GM19397 (cell line): ENCODE measurements at regions not wholly inside any gene's neighbourhood (a gene's known extent, or its start where the extent isn't known, plus 50 kb on each side); places are given as distances from the start of the nearest gene placed in this dataset.
"Not testable (repeated sequence)": the region's sequence is repeated elsewhere in the genome, so short reads cannot be mapped to it uniquely, and the experiment has no call there.

Experiments used
- ATAC-seq: cut with Tn5 transposase; IDR thresholded peaks from one replicate; pipeline ENCODE4 v1.9.1; 2021; ENCODE audit warnings: mild to moderate bottlenecking, moderate library complexity; ENCODE audit not compliant: unreplicated experiment

DNA sequence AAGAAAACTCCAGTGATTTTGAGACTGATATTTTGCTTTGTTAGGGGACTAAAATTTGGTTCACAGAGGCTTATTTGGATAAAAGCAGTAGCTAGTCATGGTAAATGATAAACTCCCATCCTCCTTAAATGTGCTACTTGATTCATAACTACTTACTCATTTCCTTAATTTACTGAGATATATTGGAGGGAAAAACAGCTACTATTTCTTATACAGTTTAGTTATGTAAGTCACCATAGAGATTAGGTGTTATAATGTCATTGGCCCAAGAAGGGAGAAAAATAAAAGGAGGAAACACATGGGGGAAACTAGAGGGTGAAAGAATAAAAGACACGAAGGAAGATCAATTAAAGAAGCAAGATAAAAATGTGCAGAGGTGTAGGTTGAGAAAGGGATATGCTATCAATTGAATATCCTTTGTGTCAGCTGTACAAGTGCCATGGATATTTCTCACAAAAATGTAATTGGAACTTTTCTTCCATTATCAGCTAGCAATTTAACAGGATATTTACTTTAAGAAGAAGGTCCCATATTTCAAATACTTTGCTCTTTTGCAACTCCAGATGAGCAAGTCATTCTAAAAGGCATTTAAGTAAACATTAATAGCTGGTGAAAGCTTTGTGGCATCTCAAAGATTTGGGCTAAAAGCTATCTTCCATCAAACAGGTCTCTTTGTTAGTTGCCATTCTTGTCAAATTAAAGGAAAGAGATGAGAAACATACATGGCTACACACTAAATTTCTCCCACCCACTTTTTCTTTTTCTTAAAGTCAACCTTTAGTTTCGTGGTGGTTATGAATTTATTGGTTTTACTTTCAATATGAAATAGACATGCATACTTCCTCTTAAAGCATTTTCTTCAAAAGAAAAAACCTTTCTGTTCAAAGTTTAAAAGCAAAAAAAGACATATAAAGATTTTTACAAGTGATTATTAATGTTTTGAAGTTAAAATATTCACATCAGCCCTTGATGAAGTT is 439.5 kb downstream of the CCER1 start:
- peak; percentile 90 for ATAC-seq

DNA sequence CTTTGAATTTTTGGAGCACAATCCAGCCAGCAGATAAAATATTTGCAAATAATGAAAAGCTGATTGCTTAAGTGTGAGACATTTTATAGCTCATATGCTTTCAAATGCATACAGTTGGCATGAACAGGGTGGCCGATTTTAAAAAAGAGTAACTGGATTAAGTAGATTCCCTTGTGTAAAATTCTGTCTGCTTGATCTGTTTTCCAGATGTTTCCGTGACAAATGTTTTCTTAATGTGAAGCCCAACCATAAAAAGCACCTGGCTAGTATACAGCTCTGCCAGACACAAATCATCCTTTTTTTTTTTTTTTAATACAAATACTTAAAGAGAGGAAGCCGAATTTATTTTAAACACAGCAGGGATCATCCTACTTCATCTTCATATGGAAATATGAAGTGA is 440.7 kb downstream of the CCER1 start:
- no peak for ATAC-seq

DNA sequence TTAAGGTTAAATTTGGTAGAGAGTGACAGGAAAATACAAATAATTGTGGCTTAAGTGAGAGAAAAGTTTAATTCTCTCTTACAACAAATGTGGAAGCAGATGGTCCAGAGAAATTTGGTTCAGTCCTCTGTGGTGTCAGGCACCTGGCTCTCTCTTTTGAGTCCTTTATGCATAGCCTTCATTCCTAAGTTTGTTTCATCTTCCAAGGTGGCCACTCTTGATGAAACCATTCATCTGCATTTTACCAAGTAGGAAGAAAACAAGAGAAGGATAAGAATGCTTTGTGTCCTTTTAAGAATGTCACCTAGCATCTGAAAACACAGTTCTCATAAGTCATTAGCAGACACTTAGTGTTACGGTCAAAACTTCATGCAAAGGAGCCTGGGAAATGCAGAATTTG is 442.5 kb downstream of the CCER1 start:
- ATAC-seq: no peak

DNA sequence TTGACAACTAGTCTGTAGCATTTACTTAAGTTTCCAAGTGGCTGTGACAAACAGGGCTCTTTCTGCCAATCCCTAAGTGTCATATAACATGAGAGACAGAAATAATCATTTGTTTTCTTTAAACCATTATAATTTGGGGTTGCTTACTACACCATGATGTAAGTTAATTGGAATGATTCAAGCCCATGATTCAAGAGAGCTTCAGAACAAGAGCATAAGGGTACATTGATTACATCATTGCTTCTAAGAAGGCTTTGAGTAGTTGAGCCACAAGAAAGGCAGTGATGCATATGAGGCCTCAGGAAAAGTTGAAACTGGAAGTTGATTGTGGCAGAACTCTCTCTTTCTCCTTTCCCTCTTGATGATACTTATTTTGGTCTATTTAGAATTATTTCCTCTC is 444.0 kb downstream of the CCER1 start:
- ATAC-seq: no peak

DNA sequence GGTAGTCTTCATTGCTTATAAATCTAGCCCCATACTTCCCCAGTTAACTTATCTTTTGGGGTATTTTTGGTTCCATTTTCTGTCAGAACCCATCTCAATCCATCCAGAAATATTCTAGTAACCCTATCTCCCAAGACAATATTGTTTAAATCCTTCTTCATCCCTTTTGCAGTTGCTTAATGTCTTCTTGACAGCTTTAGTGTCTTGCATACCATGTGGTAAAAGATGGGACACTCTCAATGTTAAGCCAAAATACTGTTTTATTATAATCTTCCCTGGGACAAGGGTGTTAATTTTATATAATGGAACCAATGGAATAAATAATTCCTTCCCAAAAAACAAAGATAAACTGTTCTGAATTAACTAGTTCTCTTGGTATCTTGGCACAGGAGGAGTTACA is 450.2 kb downstream of the CCER1 start:
- no peak for ATAC-seq

DNA sequence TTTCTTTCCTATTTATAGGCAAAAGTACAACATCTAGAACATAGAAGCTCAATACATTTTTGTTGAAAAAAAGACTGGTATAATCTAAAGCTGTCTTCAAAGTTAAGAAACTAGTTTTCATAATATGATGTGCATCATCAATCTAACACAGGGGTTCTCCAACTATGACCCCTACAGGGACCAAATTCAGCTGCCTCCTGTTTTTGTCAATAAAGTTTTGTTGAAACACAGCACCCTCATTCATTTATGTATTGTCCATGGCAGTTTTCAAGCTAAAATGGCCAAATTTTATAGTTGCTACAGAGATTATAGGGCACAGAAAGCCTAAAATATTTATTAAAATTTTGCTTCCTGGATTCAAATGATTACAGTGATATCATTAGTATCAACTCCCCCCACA is 452.9 kb downstream of the CCER1 start:
- ATAC-seq: no peak

DNA sequence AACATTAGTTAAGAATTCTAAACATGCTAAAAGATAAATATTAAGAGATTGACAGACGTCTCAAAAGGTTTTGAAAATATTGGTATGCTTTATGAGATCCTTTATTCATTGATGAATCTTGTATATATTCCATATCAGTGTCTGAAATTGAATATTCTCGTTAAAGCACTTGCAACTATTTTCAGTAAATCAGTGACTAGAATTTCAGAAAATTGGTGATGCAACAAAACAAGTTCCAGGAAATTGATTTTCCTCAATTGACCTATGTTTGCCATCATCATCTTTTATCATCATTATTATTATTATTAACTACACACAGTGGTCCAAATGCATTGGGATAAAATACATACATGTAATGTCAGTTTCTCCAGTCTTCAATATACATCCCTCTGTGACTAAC is 453.6 kb downstream of the CCER1 start:
- ATAC-seq: no peak

DNA sequence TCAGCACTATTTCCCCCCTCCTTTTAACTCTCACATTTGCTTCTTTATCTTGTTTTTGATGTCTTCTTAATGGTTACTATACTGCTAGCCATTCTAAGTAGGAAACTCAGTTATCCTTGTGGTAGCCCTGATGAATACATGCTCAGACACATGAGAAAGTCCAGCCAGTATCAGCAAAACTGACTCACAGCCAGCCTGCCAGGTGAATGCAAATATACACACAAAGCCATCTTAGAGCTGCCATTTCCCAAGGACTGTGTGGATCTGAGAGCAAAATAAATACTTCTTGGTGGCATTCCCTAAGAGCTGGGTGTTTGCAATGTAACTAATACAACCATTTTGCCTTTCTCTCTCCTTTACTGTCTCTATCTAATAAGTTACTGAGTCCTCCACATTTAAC is 455.2 kb downstream of the CCER1 start:
- ATAC-seq: no peak

DNA sequence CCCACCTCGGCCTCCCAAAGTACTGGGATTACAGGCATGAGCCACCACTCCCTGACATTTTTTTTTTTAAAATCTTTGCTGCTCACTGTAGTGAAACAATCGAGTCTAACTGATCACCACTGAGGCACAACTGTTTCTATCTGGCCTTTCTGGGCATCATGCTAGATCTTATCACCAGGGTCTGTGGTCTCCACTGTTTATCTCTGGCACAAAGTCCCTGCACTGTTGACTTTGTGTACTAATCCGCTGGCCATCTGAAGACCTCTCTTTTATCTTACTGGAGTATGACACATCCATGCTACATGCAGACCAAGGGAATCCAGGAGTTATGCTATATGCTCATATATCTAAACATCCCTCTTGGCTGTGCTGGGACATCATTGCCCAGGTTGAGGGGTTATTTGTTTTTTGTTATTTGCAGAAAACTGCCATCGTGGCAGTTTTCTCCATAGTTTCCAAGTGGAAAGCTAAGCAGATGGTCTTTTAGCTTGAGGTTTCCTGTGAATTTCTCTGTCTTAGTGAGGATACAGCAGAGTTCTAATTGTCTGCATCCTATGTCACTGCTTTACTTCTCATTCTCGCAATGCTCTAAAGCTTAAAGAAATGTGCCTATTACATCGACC is 456.9 kb downstream of the CCER1 start:
- ATAC-seq: no peak

DNA sequence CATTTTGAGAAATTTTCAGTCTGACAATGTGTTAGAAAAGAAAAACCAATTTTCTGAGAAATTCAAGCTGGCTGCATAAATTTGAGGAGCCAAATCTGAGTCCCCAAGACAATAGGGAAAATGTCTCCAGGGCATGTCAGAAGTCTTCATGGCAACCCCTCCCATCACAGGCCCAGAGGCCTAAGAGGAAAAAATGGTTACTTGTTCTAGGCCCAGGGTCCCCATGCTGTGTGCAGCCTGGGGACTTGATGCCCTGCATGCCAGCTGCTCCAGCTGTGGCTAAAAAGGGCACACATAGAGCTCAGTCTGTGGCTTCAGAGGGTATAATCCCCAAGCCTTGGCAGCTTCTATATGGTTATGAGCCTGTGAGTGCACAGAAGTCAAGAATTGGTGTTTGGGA is 464.6 kb downstream of the CCER1 start:
- ATAC-seq: no peak

DNA sequence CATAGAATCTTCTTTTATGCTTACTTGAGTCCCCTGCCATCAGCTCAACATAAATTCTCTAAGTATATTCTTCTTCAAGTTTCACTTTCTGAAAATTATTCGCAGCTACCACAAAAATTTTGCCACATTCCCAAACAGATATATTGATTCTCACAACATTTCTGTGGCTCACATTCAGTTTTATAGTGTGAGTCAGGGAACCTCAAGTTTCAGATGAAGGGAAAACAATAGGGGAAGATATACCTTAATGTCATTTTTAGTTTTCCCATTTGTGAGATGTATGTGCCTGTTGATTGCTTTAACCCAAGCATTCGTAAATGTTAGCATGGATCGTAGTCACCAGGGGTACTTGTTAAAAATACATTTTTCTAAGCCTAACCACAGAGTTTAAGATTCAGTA is 465.8 kb downstream of the CCER1 start:
- no peak for ATAC-seq

DNA sequence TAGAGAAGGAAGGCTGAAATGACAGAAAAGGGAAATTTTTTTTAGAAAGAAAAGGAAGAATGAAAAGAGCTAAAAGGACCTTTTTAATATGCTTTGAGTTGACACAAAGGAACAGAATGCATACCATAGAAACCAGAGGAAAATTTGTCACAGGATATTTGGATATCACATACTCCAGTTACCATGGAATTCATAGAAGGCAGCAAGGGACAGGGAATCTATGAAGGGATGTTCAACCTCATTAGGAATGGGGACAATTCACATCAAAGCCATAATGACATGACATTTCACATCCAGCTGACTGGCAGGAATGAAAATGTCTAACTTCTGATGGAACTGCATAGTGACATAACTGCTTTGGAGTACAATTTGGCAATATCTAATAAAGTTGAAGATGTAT is 469.4 kb downstream of the CCER1 start:
- no peak for ATAC-seq

DNA sequence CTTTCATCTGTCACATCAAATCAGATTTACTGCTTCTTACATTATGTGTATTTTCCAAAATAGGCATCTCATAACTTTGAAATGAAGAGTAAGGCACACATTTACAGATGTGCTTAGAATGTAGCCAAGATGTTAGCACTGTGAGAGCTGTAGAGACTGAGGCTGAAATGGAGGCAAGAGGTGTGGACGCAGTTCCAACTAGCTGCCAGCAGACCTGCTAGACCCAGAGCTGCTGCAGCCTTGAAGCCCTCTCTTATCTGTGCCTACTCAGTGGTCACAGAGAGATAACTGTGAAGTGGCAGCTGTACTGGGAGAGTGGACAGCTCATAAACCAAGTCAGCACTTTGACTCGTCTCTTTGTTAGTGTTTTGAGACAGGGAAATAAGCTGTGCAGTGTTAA is 470.9 kb downstream of the CCER1 start:
- no peak for ATAC-seq

DNA sequence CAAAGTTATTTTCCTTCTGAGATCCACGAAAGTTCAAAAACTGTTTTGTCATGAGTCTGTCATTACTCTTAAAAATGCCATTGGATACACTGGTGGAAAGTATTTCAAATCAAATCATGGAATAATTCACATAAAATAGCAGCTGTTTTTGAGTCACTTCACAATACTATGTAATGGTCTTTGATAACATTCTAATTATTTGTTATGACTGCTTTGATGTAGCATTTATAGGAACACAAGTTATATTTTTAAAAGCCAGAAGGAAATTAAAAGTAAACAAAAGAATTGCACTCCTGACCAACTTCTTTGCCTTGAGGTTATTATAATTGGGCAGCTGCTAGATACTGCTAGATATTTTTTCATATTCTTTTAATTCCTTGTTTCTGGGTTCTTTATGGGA is 473.2 kb downstream of the CCER1 start:
- ATAC-seq: no peak

DNA sequence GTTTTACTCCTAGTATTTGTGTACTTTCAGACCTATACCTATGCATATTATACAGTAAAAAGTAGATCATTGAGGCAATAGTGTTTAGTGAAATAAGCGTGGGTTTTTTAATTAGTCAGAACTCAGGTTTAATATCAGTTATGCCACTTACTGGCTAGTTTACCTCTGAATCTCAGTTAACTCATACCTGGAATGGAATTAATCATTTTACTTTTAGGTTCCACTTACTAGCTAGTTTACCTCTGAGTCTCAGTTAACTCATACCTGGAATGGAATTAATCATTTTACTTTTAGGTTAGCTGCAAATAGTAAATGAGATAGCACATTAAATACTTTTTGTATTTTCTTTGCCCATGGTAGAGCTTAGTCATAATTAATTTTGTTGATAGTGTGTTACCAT is 475.7 kb downstream of the CCER1 start:
- no peak for ATAC-seq

DNA sequence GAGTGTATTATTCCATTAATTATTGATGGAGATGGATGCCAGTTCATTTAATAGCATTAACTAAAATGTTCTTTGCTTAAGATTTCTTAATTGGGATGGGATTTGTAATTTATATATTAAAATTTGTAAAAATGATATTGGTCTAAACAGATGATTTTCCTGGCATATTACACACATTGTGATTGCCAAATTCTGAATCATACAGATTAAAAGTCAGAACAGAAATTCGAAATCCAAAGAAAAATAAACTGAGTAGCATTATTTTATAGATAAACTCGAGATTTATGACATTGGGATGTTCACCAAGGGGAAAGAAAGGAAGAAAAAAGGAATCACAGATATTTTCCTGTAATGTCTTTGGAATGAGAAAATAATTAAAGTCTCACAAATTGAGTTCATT is 481.1 kb downstream of the CCER1 start:
- ATAC-seq: no peak

DNA sequence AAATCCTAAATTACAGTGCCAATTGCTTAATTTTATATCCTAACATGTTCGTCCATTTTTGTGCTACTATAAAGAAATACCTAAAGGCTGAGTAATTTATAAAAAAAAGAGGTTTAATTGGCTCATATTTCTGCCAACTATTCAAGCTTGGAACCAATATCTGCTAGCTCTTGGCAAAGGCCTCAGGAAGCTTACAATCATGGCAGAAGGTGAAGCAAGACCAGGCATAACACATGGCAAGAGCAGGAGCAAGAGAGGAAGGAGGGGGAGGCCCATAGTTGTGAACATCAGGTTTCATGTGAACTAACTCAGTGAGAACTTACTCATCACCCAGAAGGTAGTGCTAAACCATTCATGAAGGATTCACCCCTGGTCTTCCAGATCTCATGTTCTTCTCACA is 494.3 kb downstream of the CCER1 start:
- no peak for ATAC-seq

DNA sequence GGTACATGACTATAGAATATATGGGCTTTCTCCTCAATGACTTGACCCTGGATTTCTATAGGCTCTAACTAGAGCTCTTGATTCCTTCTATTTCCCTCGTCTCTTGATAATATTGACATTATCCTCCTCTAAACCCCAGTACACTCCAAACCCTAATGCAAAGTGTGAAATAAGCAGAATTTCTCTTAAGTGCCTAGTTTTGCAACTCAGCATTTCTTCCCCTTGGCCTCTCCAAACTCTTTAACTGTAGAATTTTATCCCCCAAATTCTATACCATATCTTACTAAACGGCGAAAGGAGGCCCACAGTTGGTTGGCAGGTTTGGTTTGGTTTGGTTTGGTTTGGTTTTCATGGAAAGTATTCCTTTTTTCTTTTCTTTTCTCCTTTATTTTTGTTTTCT is 498.7 kb downstream of the CCER1 start:
- ATAC-seq: no peak

DNA sequence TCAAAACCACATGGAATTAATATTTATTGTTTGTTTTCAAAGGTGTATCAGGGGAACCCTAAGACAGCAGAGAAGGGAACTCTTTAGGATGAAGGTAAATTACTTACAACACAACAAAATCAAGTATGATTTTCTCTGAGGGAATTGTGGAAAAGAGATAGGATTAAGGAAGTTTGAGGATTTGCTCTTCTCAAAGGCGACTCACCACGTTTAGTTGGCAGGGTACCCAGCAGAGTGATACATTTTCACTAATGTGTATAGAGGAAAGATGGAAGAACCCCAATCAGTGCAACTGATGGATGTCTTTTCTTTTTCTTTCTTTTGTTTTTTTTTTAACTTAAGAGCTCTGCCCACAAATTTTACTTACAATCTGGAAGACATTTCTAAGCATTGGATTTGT is 499.2 kb downstream of the CCER1 start:
- no peak for ATAC-seq

DNA sequence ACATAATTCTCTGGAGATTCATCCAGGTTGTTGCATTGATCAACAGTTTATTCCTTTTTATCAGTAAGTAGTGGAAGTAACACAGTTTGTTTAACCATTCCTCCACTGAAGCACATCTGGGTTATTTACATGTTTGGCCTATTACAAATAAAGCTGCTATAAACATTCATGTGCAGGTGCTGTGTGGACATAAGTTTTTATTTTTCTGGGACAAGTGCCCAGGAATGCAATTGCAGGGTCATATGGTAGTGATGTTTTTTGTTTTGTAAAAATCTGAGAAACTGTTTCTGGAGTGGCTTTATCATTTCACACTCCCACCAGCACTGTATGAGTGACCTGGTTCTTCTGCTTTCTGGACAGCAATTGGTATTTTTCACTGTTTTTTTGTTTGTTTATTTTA is 505.4 kb downstream of the CCER1 start:
- no peak for ATAC-seq

DNA sequence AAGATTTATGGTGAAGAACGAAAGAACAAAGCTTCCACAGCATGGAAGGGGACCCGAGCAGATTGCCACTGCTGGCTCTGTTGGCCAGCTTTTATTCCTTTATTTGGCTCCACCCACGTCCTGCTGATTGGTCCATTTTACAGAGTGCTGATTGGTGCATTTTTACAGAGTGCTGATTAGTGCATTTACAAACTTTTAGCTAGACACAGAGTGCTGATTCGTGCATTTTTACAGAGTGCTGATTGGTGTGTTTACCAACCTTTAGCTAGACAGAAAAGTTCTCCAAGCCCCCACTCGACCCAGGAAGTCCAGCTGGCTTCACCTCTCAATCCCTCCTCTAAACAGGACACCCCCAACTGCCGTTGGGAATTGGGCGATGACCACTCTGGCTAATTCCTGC is 511.5 kb downstream of the CCER1 start:
- not testable (repeated sequence) for ATAC-seq

DNA sequence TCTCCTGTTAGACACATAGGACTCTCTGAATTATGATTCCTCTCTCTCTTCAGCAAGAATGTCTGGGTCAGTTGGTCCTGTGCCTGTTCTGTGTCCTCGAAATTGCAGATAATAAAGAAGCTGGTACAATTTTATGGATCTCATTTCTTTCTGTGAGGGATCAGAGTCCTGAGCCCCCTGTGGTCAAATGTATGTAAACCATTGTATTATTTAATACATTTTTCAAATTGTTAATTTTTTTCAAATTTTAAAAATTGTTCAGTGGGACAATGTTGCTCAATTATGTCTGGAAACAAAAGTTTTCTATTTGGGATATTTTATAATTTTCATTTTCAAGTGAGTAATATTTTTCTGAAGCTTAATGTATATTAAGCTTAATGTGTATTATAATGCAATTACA is 513.5 kb downstream of the CCER1 start:
- ATAC-seq: no peak

DNA sequence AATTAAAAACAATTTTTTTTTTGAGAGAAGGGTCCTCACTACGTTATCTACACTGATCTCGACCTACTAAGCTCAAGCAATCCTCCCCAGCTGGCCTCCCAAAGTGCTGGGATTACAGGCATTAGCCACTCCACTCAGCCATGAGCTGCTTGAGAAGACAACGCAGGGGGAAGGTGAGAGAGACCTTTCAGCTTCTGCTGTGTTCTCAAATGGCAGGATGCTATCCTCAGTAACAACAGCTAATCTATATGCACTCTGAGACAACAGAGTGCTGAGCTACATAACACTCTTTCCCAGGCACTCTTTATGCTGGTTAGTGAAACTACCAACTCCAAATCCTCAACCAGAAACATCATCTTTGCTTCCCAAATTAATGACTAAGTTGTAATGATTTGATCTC is 526.1 kb downstream of the CCER1 start:
- no peak for ATAC-seq
